H1 (cell line): ENCODE measurements at regions not wholly inside any gene's neighbourhood (a gene's known extent, or its start where the extent isn't known, plus 50 kb on each side); places are given as distances from the start of the nearest gene placed in this dataset.

Experiments used
- RXRA ChIP-seq: IDR thresholded peaks from 2 replicates; pipeline ENCODE4 v1.6.1; 2011; ENCODE audit warnings: low read depth, mild to moderate bottlenecking, low read length, moderate library complexity; ENCODE audit not compliant: insufficient read depth
- TF ChIP-seq, protein P1 (sequence below): IDR thresholded peaks from 2 replicates; pipeline ENCODE4 v1.6.1; 2011; ENCODE audit warnings: low read length, improper control_type of control experiment
- TF ChIP-seq, protein P2 (sequence below), 3 experiments: IDR thresholded peaks; 1 replicate in 2 of 3; 2 replicates in 1 of 3; pipeline versions ENCODE4 v1.5.1 to v1.6.1; 2011; ENCODE audit warnings: low read length in 3 of 3, mild to moderate bottlenecking in 3 of 3, inconsistent platforms in 2 of 3, low read depth in 1 of 3, moderate library complexity in 1 of 3; ENCODE audit not compliant: insufficient read depth in 1 of 3; ENCODE audit errors: control extremely low read depth in 1 of 3

DNA sequence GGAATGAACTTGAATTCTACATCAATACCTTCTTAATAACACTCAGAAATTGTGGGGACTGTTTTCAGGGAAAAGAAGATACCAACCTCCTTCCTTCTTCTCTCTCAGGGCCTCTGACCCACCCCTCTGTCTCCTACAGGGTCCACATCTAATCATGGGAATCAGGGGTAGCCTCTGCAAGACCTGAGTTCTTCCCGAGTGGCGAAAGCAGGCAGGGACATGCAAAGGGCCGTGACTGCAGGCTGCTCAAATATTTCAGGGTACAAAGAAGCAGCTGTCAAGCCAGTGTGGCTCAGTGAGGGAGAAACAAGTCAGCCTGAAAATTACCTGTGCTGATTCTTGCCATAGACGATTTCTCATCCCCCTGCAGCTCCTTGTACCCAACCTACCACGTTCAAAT lies 123.1 kb upstream of the PARP11 start (continued):
- TF ChIP-seq, protein P1, sequence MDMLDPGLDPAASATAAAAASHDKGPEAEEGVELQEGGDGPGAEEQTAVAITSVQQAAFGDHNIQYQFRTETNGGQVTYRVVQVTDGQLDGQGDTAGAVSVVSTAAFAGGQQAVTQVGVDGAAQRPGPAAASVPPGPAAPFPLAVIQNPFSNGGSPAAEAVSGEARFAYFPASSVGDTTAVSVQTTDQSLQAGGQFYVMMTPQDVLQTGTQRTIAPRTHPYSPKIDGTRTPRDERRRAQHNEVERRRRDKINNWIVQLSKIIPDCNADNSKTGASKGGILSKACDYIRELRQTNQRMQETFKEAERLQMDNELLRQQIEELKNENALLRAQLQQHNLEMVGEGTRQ: no peak
- TF ChIP-seq, protein P2, sequence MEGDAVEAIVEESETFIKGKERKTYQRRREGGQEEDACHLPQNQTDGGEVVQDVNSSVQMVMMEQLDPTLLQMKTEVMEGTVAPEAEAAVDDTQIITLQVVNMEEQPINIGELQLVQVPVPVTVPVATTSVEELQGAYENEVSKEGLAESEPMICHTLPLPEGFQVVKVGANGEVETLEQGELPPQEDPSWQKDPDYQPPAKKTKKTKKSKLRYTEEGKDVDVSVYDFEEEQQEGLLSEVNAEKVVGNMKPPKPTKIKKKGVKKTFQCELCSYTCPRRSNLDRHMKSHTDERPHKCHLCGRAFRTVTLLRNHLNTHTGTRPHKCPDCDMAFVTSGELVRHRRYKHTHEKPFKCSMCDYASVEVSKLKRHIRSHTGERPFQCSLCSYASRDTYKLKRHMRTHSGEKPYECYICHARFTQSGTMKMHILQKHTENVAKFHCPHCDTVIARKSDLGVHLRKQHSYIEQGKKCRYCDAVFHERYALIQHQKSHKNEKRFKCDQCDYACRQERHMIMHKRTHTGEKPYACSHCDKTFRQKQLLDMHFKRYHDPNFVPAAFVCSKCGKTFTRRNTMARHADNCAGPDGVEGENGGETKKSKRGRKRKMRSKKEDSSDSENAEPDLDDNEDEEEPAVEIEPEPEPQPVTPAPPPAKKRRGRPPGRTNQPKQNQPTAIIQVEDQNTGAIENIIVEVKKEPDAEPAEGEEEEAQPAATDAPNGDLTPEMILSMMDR (IDR thresholded peaks at IDR 0.05; ENCODE audit: control extremely low read depth in 1 of 3, insufficient read depth in 1 of 3, low read depth in 1 of 3, low read length in 3 of 3): no peak
- TF ChIP-seq RXRA: no peak
